WTC11 (cell line): ENCODE measurements at regions not wholly inside any gene's neighbourhood (a gene's known extent, or its start where the extent isn't known, plus 50 kb on each side); places are given as distances from the start of the nearest gene placed in this dataset.

Source experiments
- CTCF ChIP-seq: fragments of 200-600 bp; IDR thresholded peaks from 2 replicates; pipeline ENCODE4 v1.8.0; 2022; ENCODE audit warnings: antibody characterized with exemption
- OVOL2 ChIP-seq: fragments of 250-450 bp; sonication (Bioruptor Pico); IDR thresholded peaks from 2 replicates; pipeline ENCODE4 v1.9.0; 2021; ENCODE audit warnings: mild to moderate bottlenecking, borderline replicate concordance
- TEAD1 ChIP-seq: sonication (generic); formaldehyde crosslinking; IDR thresholded peaks from 2 replicates; pipeline ENCODE4 v1.8.0; 2022; ENCODE audit warnings: mild to moderate bottlenecking, missing genetic modification reagents
- TF ChIP-seq, protein P1 (sequence below): sonication (generic); formaldehyde crosslinking; IDR thresholded peaks from 2 replicates; pipeline ENCODE4 v1.8.0; 2022; ENCODE audit warnings: mild to moderate bottlenecking, missing genetic modification reagents

DNA sequence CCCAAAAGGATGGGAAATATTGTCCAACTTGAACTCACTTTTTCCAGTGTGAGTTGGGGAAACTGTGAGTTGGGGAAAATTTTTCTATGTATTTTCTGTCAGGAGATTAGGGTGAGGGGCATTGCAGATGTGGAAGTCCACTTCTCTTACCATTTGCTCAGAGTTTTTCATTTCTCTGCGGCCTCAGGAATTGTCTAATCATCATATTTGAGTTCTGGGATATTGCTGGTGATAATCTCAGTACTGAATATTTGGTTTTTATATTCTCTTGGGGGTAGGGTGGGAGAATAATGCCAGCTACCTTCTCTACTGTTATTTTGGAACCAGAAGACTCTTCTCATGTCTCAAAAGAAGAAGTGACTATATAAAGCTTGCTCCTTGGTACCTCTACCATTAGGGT is 141.3 kb upstream of the SLC13A1 start:
- TF ChIP-seq CTCF (no peak), OVOL2 (no peak), TEAD1 (CRISPR knock-in tag) (no peak)
- TF ChIP-seq, protein P1, sequence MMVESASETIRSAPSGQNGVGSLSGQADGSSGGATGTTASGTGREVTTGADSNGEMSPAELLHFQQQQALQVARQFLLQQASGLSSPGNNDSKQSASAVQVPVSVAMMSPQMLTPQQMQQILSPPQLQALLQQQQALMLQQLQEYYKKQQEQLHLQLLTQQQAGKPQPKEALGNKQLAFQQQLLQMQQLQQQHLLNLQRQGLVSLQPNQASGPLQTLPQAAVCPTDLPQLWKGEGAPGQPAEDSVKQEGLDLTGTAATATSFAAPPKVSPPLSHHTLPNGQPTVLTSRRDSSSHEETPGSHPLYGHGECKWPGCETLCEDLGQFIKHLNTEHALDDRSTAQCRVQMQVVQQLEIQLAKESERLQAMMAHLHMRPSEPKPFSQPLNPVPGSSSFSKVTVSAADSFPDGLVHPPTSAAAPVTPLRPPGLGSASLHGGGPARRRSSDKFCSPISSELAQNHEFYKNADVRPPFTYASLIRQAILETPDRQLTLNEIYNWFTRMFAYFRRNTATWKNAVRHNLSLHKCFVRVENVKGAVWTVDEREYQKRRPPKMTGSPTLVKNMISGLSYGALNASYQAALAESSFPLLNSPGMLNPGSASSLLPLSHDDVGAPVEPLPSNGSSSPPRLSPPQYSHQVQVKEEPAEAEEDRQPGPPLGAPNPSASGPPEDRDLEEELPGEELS (CRISPR knock-in tag), result no peak
